Mesenchymal stem cell (in vitro differentiated cells and primary cell): ENCODE measurements at regions not wholly inside any gene's neighbourhood (a gene's known extent, or its start where the extent isn't known, plus 50 kb on each side); places are given as distances from the start of the nearest gene placed in this dataset.

Source experiments
- DNase-seq: peaks from one replicate; pipeline ENCODE4 v3.0.0-alpha.2; 2013
- H2AFZ ChIP-seq: one replicate; pipeline ENCODE4 v1.6.1; 2013; ENCODE audit warnings: low read depth, mild to moderate bottlenecking, control low read depth, inconsistent platforms, low read length, moderate library complexity
- H2AK5ac ChIP-seq: 2 replicates; pipeline ENCODE4 v1.6.1; 2013; ENCODE audit warnings: low read length, moderate library complexity, mild to moderate bottlenecking, inconsistent platforms; ENCODE audit not compliant: severe bottlenecking
- H2BK120ac ChIP-seq: one replicate; pipeline ENCODE4 v1.6.1; 2013; ENCODE audit warnings: low read depth, mild to moderate bottlenecking, inconsistent platforms, low read length, moderate library complexity
- H2BK12ac ChIP-seq, 2 experiments: one replicate each; pipeline ENCODE4 v1.6.1; 2013; ENCODE audit warnings: inconsistent platforms in 2 of 2, low read length in 2 of 2, mild to moderate bottlenecking in 2 of 2, moderate library complexity in 2 of 2, control low read depth in 1 of 2
- H2BK15ac ChIP-seq: one replicate; pipeline ENCODE4 v1.6.1; 2013; ENCODE audit warnings: mild to moderate bottlenecking, low read depth, inconsistent platforms; ENCODE audit not compliant: poor library complexity, severe bottlenecking
- H2BK5ac ChIP-seq: 2 replicates; pipeline ENCODE4 v1.6.1; 2013; ENCODE audit warnings: low read depth, mild to moderate bottlenecking, low read length, control low read depth, inconsistent platforms; ENCODE audit not compliant: poor library complexity, severe bottlenecking
- H3K14ac ChIP-seq, 2 experiments: one replicate each; pipeline ENCODE4 v1.6.1; 2013; ENCODE audit warnings: inconsistent platforms in 2 of 2, low read length in 2 of 2, control low read depth in 1 of 2, mild to moderate bottlenecking in 1 of 2, moderate library complexity in 1 of 2
- H3K18ac ChIP-seq, 2 experiments: one replicate each; pipeline ENCODE4 v1.6.1; 2013; ENCODE audit warnings: inconsistent platforms in 2 of 2, low read length in 2 of 2, control low read depth in 1 of 2, low read depth in 1 of 2, mild to moderate bottlenecking in 1 of 2
- H3K23ac ChIP-seq, 2 experiments: one replicate each; pipeline ENCODE4 v1.6.1; 2013; ENCODE audit warnings: inconsistent platforms in 2 of 2, low read length in 2 of 2, mild to moderate bottlenecking in 2 of 2, moderate library complexity in 2 of 2, control low read depth in 1 of 2
- H3K27ac ChIP-seq: 2 replicates; pipeline ENCODE4 v1.5.1; 2013; ENCODE audit warnings: mild to moderate bottlenecking, moderate library complexity, low read length, control low read depth, inconsistent platforms; ENCODE audit not compliant: poor library complexity, severe bottlenecking
- H3K27me3 ChIP-seq, 2 experiments: 2 replicates each; pipeline versions ENCODE4 v1.6.1 to v1.7.0; 2013; ENCODE audit warnings: low read length in 2 of 2, mild to moderate bottlenecking in 2 of 2, moderate library complexity in 2 of 2, control low read depth in 1 of 2, inconsistent platforms in 1 of 2; ENCODE audit not compliant: control insufficient read depth in 1 of 2, insufficient read depth in 1 of 2
- H3K36me3 ChIP-seq, 2 experiments: 2 replicates each; pipeline versions ENCODE4 v1.6.1 to v1.7.0; 2013; ENCODE audit warnings: low read length in 2 of 2, control low read depth in 1 of 2, inconsistent platforms in 1 of 2, low read depth in 1 of 2, mild to moderate bottlenecking in 1 of 2; ENCODE audit not compliant: insufficient read depth in 2 of 2, control insufficient read depth in 1 of 2
- H3K4ac ChIP-seq, 2 experiments: one replicate each; pipeline ENCODE4 v1.6.1; 2013; ENCODE audit warnings: inconsistent platforms in 2 of 2, low read length in 2 of 2, mild to moderate bottlenecking in 2 of 2, moderate library complexity in 2 of 2, control low read depth in 1 of 2, low read depth in 1 of 2
- H3K4me1 ChIP-seq: 2 replicates; pipeline ENCODE4 v1.6.1; 2013; ENCODE audit warnings: low read depth, low read length, control low read depth; ENCODE audit not compliant: control insufficient read depth, insufficient read depth
- H3K4me2 ChIP-seq: 2 replicates; pipeline ENCODE4 v1.6.1; 2013; ENCODE audit warnings: low read length, mild to moderate bottlenecking, inconsistent platforms; ENCODE audit not compliant: poor library complexity, severe bottlenecking
- H3K4me3 ChIP-seq, 2 experiments: 2 replicates each; pipeline versions ENCODE4 v1.5.1 to v1.7.0; 2013; ENCODE audit warnings: low read length in 2 of 2, mild to moderate bottlenecking in 2 of 2, control low read depth in 1 of 2, low read depth in 1 of 2; ENCODE audit not compliant: insufficient read depth in 1 of 2
- H3K79me1 ChIP-seq: replicated peaks from 2 replicates; pipeline ENCODE4 v1.6.1; 2013; ENCODE audit warnings: mild to moderate bottlenecking, control low read depth, low read length, inconsistent platforms; ENCODE audit not compliant: poor library complexity, severe bottlenecking
- H3K9ac ChIP-seq: 2 replicates; pipeline ENCODE4 v1.7.0; 2013; ENCODE audit warnings: mild to moderate bottlenecking, low read length, moderate library complexity
- H3K9me3 ChIP-seq: 2 replicates; pipeline ENCODE4 v1.7.0; 2013; ENCODE audit warnings: mild to moderate bottlenecking, low read length; ENCODE audit not compliant: control insufficient read depth
- H4K8ac ChIP-seq: one replicate; pipeline ENCODE4 v1.6.1; 2013; ENCODE audit warnings: inconsistent platforms, mild to moderate bottlenecking, low read length, moderate library complexity
- H4K91ac ChIP-seq: one replicate; pipeline ENCODE4 v1.6.1; 2013; ENCODE audit warnings: mild to moderate bottlenecking, low read length, inconsistent platforms
- WGBS: methylation state at CpG from one replicate; pipeline ENCODE4 v1.1.7; 2013; ENCODE audit warnings: mixed read lengths; 5-methylcytosine and 5-hydroxymethylcytosine counted together

GRCh38 chr1:198086051-198086745, 70.6 kb upstream of the NEK7 start:
- Histone ChIP-seq H2BK15ac (no peak overlapping the region), H3K4me2 (no peak overlapping the region), H2AK5ac (no peak overlapping the region), H3K79me1 (no peaks in the 10 kb centered on the region), H2BK120ac (no peak overlapping the region), H3K18ac (no peak overlapping the region), H3K4me1 (no peaks in the 10 kb centered on the region), H3K36me3 (no peaks in the 10 kb centered on the region), H2BK12ac (no peak overlapping the region), H3K9ac (no peak overlapping the region), H4K8ac (no peak overlapping the region), H3K27me3 (no peaks in the 10 kb centered on the region), H3K23ac (no peak overlapping the region), H3K14ac (no peak overlapping the region), H2BK5ac (no peak overlapping the region), H4K91ac (no peak overlapping the region), H2AFZ (no peak overlapping the region), H3K4me3 (no peak overlapping the region), H3K9me3 (no peaks in the 10 kb centered on the region), H3K4ac (no peak overlapping the region), H3K27ac (no peak overlapping the region)
- no peak for DNase-seq
- WGBS, result no CpG with 5 or more reads among the region's 1 CpG

- WGBS, result 89% methylated on average over 1 of the region's 1 CpG
Measured at GRCh38 chr1:198087831-198088230, 69.0 kb upstream of the NEK7 start.

GRCh38 chr1:198088360-198089071, 68.3 kb upstream of the NEK7 start:
- Histone ChIP-seq H3K27ac (peak overlapping the region; percentile 14), H2BK120ac (no peak overlapping the region), H2BK5ac (no peak overlapping the region), H3K27me3 (no peaks in the 10 kb centered on the region), H4K91ac (no peak overlapping the region), H3K23ac (no peak overlapping the region), H3K9me3 (no peaks in the 10 kb centered on the region), H3K4me3 (no peak overlapping the region), H3K14ac (no peak overlapping the region), H3K79me1 (no peaks in the 10 kb centered on the region), H3K36me3 (no peaks in the 10 kb centered on the region), H2AFZ (no peak overlapping the region), H3K4ac (no peak overlapping the region), H3K9ac (peak overlapping the region; percentile 17), H2AK5ac (no peak overlapping the region), H3K18ac (peak overlapping the region in 1 of 2 experiments; percentile 80), H3K4me2 (no peak overlapping the region), H3K4me1 (no peaks in the 10 kb centered on the region), H2BK12ac (no peak overlapping the region), H4K8ac (no peak overlapping the region), H2BK15ac (no peak overlapping the region)
- WGBS, result 61% methylated on average over 3 of the region's 4 CpGs
- DNase-seq, result peak; percentile 60

More at GRCh38 chr1:198087831-198088230, 69.0 kb upstream of the NEK7 start:
- H3K9ac ChIP-seq, result peak overlapping the region; percentile 17
- no peak overlapping the region for H3K4me2 ChIP-seq
- H4K8ac ChIP-seq, result no peak overlapping the region
- H2AK5ac ChIP-seq, result no peak overlapping the region
- no peak overlapping the region for H2BK12ac ChIP-seq
- no peak overlapping the region for H3K27ac ChIP-seq
- no peaks in the 10 kb centered on the region for H3K79me1 ChIP-seq
- H3K23ac ChIP-seq, result no peak overlapping the region
- no peaks in the 10 kb centered on the region for H3K36me3 ChIP-seq
- no peaks in the 10 kb centered on the region for H3K4me1 ChIP-seq
- H3K14ac ChIP-seq, result no peak overlapping the region
- H3K9me3 ChIP-seq, result no peaks in the 10 kb centered on the region
- no peak overlapping the region for H3K18ac ChIP-seq
- no peak overlapping the region for H2BK120ac ChIP-seq
- DNase-seq, result no peak
- H2AFZ ChIP-seq, result no peak overlapping the region
- no peak overlapping the region for H3K4me3 ChIP-seq
- no peak overlapping the region for H4K91ac ChIP-seq
- no peak overlapping the region for H2BK5ac ChIP-seq
- H3K4ac ChIP-seq, result no peak overlapping the region
- H3K27me3 ChIP-seq, result no peaks in the 10 kb centered on the region
- H2BK15ac ChIP-seq, result no peak overlapping the region

- Histone ChIP-seq H3K23ac (no peak overlapping the region), H3K27ac (no peak overlapping the region), H3K4me1 (no peaks in the 10 kb centered on the region), H3K4me3 (no peak overlapping the region), H4K8ac (no peak overlapping the region), H3K9me3 (no peaks in the 10 kb centered on the region), H3K9ac (no peak overlapping the region), H2BK15ac (no peak overlapping the region), H2AK5ac (no peak overlapping the region), H3K79me1 (no peaks in the 10 kb centered on the region), H3K4ac (no peak overlapping the region), H2BK120ac (no peak overlapping the region), H3K36me3 (no peaks in the 10 kb centered on the region), H2AFZ (no peak overlapping the region), H3K27me3 (no peaks in the 10 kb centered on the region), H2BK12ac (no peak overlapping the region), H2BK5ac (no peak overlapping the region), H3K14ac (no peak overlapping the region), H3K4me2 (no peak overlapping the region), H3K18ac (no peak overlapping the region), H4K91ac (no peak overlapping the region)
- no peak for DNase-seq
- WGBS, result 94% methylated on average over 1 of the region's 2 CpGs
Measured at GRCh38 chr1:198096390-198096789, 60.4 kb upstream of the NEK7 start.
